HEK293 (cell line): ENCODE measurements at regions not wholly inside any gene's neighbourhood (a gene's known extent, or its start where the extent isn't known, plus 50 kb on each side); places are given as distances from the start of the nearest gene placed in this dataset.
A peak's percentile ranks its signal among the peaks of the same experiment; 100 is the strongest.
"Not testable (repeated sequence)": the region's sequence is repeated elsewhere in the genome, so short reads cannot be mapped to it uniquely, and the experiment has no call there.

Experiments
- CTCF ChIA-PET: fragments of 350-600 bp; formaldehyde crosslinking; extraction: SDS; loops from one replicate; lab custom pipeline; 2021; ENCODE audit warnings: antibody characterized with exemption; lab: Yijun Ruan, JAX
- POLR2A ChIA-PET: fragments of 300-600 bp; formaldehyde crosslinking; extraction: SDS; loops from one replicate; lab custom pipeline; 2020; ENCODE audit warnings: antibody characterized with exemption, inconsistent platforms; lab: Yijun Ruan, JAX
- H3K27ac ChIP-seq: fragments of 200-500 bp; sonication (Bioruptor generic); 2 replicates; pipeline ENCODE4 v1.5.1; 2014; ENCODE audit warnings: low read depth, low read length, control low read depth, inconsistent platforms; ENCODE audit errors: extremely low read depth
- H3K36me3 ChIP-seq, 2 experiments: fragments of 200-500 bp in 1 of 2; sonication (Bioruptor generic) in 1 of 2; 1 replicate in 1 of 2; 2 replicates in 1 of 2; pipeline ENCODE4 v1.5.1; 2014 to 2017; ENCODE audit warnings: inconsistent platforms in 2 of 2, low read length in 2 of 2; ENCODE audit not compliant: control insufficient read depth in 2 of 2, insufficient read depth in 1 of 2
- H3K4me1 ChIP-seq: fragments of 200-500 bp; sonication (Bioruptor generic); 2 replicates; pipeline ENCODE4 v1.5.1; 2014; ENCODE audit warnings: mild to moderate bottlenecking, low read length, inconsistent platforms; ENCODE audit not compliant: control insufficient read depth, insufficient read depth
- H3K4me3 ChIP-seq: 2 replicates; pipeline ENCODE4 v1.5.1; 2011; ENCODE audit warnings: low read depth, mild to moderate bottlenecking, control low read depth, low read length, moderate library complexity
- H3K9me3 ChIP-seq: fragments of 200-500 bp; sonication (Bioruptor generic); 2 replicates; pipeline ENCODE4 v1.5.1; 2014; ENCODE audit warnings: low read depth, low read length, inconsistent platforms; ENCODE audit not compliant: control insufficient read depth, insufficient read depth
- FEZF1 ChIP-seq: fragments of 450-650 bp; formaldehyde crosslinking; IDR thresholded peaks from 2 replicates; pipeline ENCODE4 v1.5.1; 2016; ENCODE audit warnings: missing biosample characterization, missing genetic modification characterization
- KLF10 ChIP-seq: fragments of 450-650 bp; IDR thresholded peaks from 2 replicates; pipeline ENCODE4 v1.5.1; 2018; ENCODE audit warnings: missing biosample characterization, mild to moderate bottlenecking, missing genetic modification characterization
- KLF16 ChIP-seq: fragments of 450-650 bp; formaldehyde crosslinking; IDR thresholded peaks from 2 replicates; pipeline ENCODE4 v1.5.1; 2017; ENCODE audit warnings: missing biosample characterization, missing genetic modification characterization
- MZF1 ChIP-seq: fragments of 450-650 bp; formaldehyde crosslinking; IDR thresholded peaks from 2 replicates; pipeline ENCODE4 v1.5.1; 2017; ENCODE audit warnings: missing biosample characterization, missing genetic modification characterization, borderline replicate concordance
- PRDM10 ChIP-seq: fragments of 450-650 bp; formaldehyde crosslinking; IDR thresholded peaks from 2 replicates; pipeline ENCODE4 v1.5.1; 2016; ENCODE audit warnings: missing biosample characterization, missing genetic modification characterization
- RBAK ChIP-seq: fragments of 450-650 bp; formaldehyde crosslinking; IDR thresholded peaks from 2 replicates; pipeline ENCODE4 v1.5.1; 2016; ENCODE audit warnings: missing biosample characterization, missing genetic modification characterization
- ZBTB11 ChIP-seq: fragments of 450-650 bp; formaldehyde crosslinking; conservative IDR thresholded peaks from 2 replicates; pipeline ENCODE4 v1.5.1; 2016; ENCODE audit warnings: low read depth, missing biosample characterization, missing genetic modification characterization
- ZBTB20 ChIP-seq: fragments of 450-650 bp; formaldehyde crosslinking; IDR thresholded peaks from 2 replicates; pipeline ENCODE4 v1.5.1; 2016; ENCODE audit warnings: missing biosample characterization, missing genetic modification characterization
- ZBTB21 ChIP-seq: fragments of 450-650 bp; formaldehyde crosslinking; IDR thresholded peaks from 2 replicates; pipeline ENCODE4 v1.5.1; 2017; ENCODE audit warnings: missing biosample characterization, missing genetic modification characterization
- ZBTB49 ChIP-seq: fragments of 450-650 bp; formaldehyde crosslinking; IDR thresholded peaks from 2 replicates; pipeline ENCODE4 v1.5.1; 2016; ENCODE audit warnings: missing biosample characterization, missing genetic modification characterization, low read depth
- ZBTB7A ChIP-seq: fragments of 450-650 bp; formaldehyde crosslinking; IDR thresholded peaks from 2 replicates; pipeline ENCODE4 v1.5.1; 2016; ENCODE audit warnings: low read depth, missing biosample characterization, missing genetic modification characterization
- ZNF521 ChIP-seq: fragments of 450-650 bp; formaldehyde crosslinking; IDR thresholded peaks from 2 replicates; pipeline ENCODE4 v1.5.1; 2017; ENCODE audit warnings: missing biosample characterization, mild to moderate bottlenecking, missing genetic modification characterization
- ZNF529 ChIP-seq: fragments of 450-650 bp; formaldehyde crosslinking; IDR thresholded peaks from 2 replicates; pipeline ENCODE4 v1.5.1; 2017; ENCODE audit warnings: missing genetic modification characterization, missing biosample characterization; ENCODE audit not compliant: insufficient replicate concordance
- ZNF585B ChIP-seq: fragments of 450-650 bp; formaldehyde crosslinking; IDR thresholded peaks from 2 replicates; pipeline ENCODE4 v1.5.1; 2016; ENCODE audit warnings: missing biosample characterization, missing genetic modification characterization
- ZNF658 ChIP-seq: fragments of 450-650 bp; formaldehyde crosslinking; IDR thresholded peaks from 2 replicates; pipeline ENCODE4; 2016; ENCODE audit warnings: missing biosample characterization, missing genetic modification characterization
- ZNF776 ChIP-seq: fragments of 450-650 bp; formaldehyde crosslinking; IDR thresholded peaks from 2 replicates; pipeline ENCODE4 v1.5.0; 2017; ENCODE audit warnings: missing biosample characterization, missing genetic modification characterization, borderline replicate concordance
- ZSCAN23 ChIP-seq: fragments of 450-650 bp; formaldehyde crosslinking; IDR thresholded peaks from 2 replicates; pipeline ENCODE4 v1.5.1; 2016; ENCODE audit warnings: missing biosample characterization, missing genetic modification characterization

GRCh38 chr5:82532075-82532474 lies 253.9 kb upstream of the RPS23 start:
- CTCF ChIA-PET: not testable (repeated sequence)

GRCh38 chr5:82526540-82526939 lies 248.4 kb upstream of the RPS23 start:
- H3K36me3 ChIP-seq: no peaks in the 10 kb centered on the region
- H3K9me3 ChIP-seq: no peaks in the 10 kb centered on the region
- H3K4me1 ChIP-seq: peaks cover 6% of the 10 kb centered on the region; the same call in 1 of the 2 replicates
- TF ChIP-seq ZNF776 (tag by site-specific recombination) (no peak), ZBTB7A (tag by site-specific recombination) (no peak), ZBTB49 (tag by site-specific recombination) (no peak), ZSCAN23 (tag by site-specific recombination) (no peak), ZNF529 (no peak), MZF1 (tag by site-specific recombination) (no peak), ZBTB21 (no peak)
- no peak overlapping the region for H3K27ac ChIP-seq
- H3K4me3 ChIP-seq: no peak overlapping the region
- CTCF ChIA-PET: no interaction called here
- POLR2A ChIA-PET: no interaction called here

More at GRCh38 chr5:82532075-82532474, 253.9 kb upstream of the RPS23 start:
- POLR2A ChIA-PET, H3K36me3 ChIP-seq, H3K4me1 ChIP-seq, H3K9me3 ChIP-seq, H3K27ac ChIP-seq: not testable (repeated sequence)
- peak; percentile 96 for TF ChIP-seq ZNF585B (tag by site-specific recombination)
- TF ChIP-seq, all 188 proteins: peak for 1; not testable (repeated sequence) for 187
- H3K4me3 ChIP-seq: not testable (repeated sequence)

- 0 out of 2 replicates have a peak, but pooled peaks have one; percentile 7 for TF ChIP-seq FEZF1 (tag by site-specific recombination)
- TF ChIP-seq ZBTB11 (tag by site-specific recombination): no peak
- ChIA-PET POLR2A (no interaction called here), CTCF (interaction anchor here (0.5 kb wide), 1 partner anchor 172 kb away, joined by 3 read pairs; no protein-coding TSS in a partner anchor)
- H3K36me3 ChIP-seq: no peaks in the 10 kb centered on the region
- no peaks in the 10 kb centered on the region for H3K9me3 ChIP-seq
- H3K4me1 ChIP-seq: peaks cover 6% of the 10 kb centered on the region; the same call in 1 of the 2 replicates
- H3K4me3 ChIP-seq: no peak overlapping the region
- H3K27ac ChIP-seq: peak overlapping the region; percentile 8; the same call in 1 of the 2 replicates
These were observed 247.5 kb upstream of the RPS23 start for GRCh38 chr5:82525626-82526025.

GRCh38 chr5:82523633-82524032 lies 245.5 kb upstream of the RPS23 start:
- Histone ChIP-seq H3K4me3 (no peak overlapping the region), H3K27ac (no peak overlapping the region), H3K4me1 (peaks cover 6% of the 10 kb centered on the region; the same call in 1 of the 2 replicates), H3K9me3 (no peaks in the 10 kb centered on the region), H3K36me3 (no peaks in the 10 kb centered on the region)
- ChIA-PET CTCF (interaction anchor here (0.5 to 0.6 kb wide), 2 partner anchors 13 to 109 kb away, joined by 3 read pairs; no protein-coding TSS in a partner anchor), POLR2A (no interaction called here)
- TF ChIP-seq KLF10 (tag by site-specific recombination) (no peak), PRDM10 (tag by site-specific recombination) (no peak), ZNF658 (tag by site-specific recombination) (no peak), KLF16 (tag by site-specific recombination) (no peak), ZNF521 (no peak), ZBTB20 (no peak), RBAK (tag by site-specific recombination) (no peak)
